ENCODE measurements at regions not wholly inside any gene's neighbourhood (a gene's known extent, or its start where the extent isn't known, plus 50 kb on each side); places are given as distances from the start of the nearest gene placed in this dataset.

- Mint-ChIP-seq H3K4me1 (ENCODE audit: low read depth, unreplicated experiment) (no peaks in the 10 kb centered on the region), H3K27me3 (ENCODE audit: insufficient read depth, unreplicated experiment) (peaks cover 10% of the 10 kb centered on the region), H3K9me3 (ENCODE audit: unreplicated experiment) (peaks cover 9% of the 10 kb centered on the region), H3K4me3 (ENCODE audit: unreplicated experiment) (no peak overlapping the region), H3K27ac (ENCODE audit: unreplicated experiment) (no peak overlapping the region), H3K36me3 (ENCODE audit: insufficient read depth, unreplicated experiment) (no peaks in the 10 kb centered on the region)
- Histone ChIP-seq H3K4me3 (ENCODE audit: low read depth, low read length) (no peak overlapping the region), H3K4me1 (no peaks in the 10 kb centered on the region), H3K9me3 (no peaks in the 10 kb centered on the region), H3K27me3 (replicated peaks; ENCODE audit: control insufficient read depth, insufficient read depth, low read length) (no peaks in the 10 kb centered on the region), H3K36me3 (ENCODE audit: control insufficient read depth, insufficient read depth, low read length) (no peaks in the 10 kb centered on the region)
- no peak for DNase-seq
- ChIA-PET CTCF (no interaction called here), POLR2A (no interaction called here)
- BruUV-seq (replicated peaks), result no TSS peak
- TF ChIP-seq CTCF (IDR thresholded peaks at IDR 0.05; ENCODE audit: insufficient read depth in 1 of 2, low read depth in 1 of 2, low read length in 1 of 2, severe bottlenecking in 1 of 2, unreplicated experiment in 1 of 2), result no peak
- intact Hi-C loops (cut with micrococcal nuclease; ENCODE audit: unreplicated experiment), result no loop called here
These were observed 105.9 kb downstream of the ID4 start for GRCh38 chr6:19943042-19943441.

GRCh38 chr6:19945843-19946358 lies 108.7 kb downstream of the ID4 start:
- DNase-seq, result no peak
- Mint-ChIP-seq H3K36me3 (ENCODE audit: insufficient read depth, unreplicated experiment) (no peaks in the 10 kb centered on the region), H3K27me3 (ENCODE audit: insufficient read depth, unreplicated experiment) (peaks cover 10% of the 10 kb centered on the region), H3K4me3 (ENCODE audit: unreplicated experiment) (no peak overlapping the region), H3K27ac (ENCODE audit: unreplicated experiment) (no peak overlapping the region), H3K4me1 (ENCODE audit: low read depth, unreplicated experiment) (no peaks in the 10 kb centered on the region), H3K9me3 (ENCODE audit: unreplicated experiment) (peaks cover 9% of the 10 kb centered on the region)
- Histone ChIP-seq H3K36me3 (ENCODE audit: control insufficient read depth, insufficient read depth, low read length) (no peaks in the 10 kb centered on the region), H3K9me3 (no peaks in the 10 kb centered on the region), H3K4me3 (ENCODE audit: low read depth, low read length) (no peak overlapping the region), H3K27me3 (replicated peaks; ENCODE audit: control insufficient read depth, insufficient read depth, low read length) (no peaks in the 10 kb centered on the region), H3K4me1 (no peaks in the 10 kb centered on the region)
- CTCF ChIA-PET, result no interaction called here
- POLR2A ChIA-PET, result no interaction called here
- no TSS peak for BruUV-seq (replicated peaks)
- no peak for TF ChIP-seq CTCF (IDR thresholded peaks at IDR 0.05; ENCODE audit: insufficient read depth in 1 of 2, low read depth in 1 of 2, low read length in 1 of 2, severe bottlenecking in 1 of 2, unreplicated experiment in 1 of 2)
- intact Hi-C loops (cut with micrococcal nuclease; ENCODE audit: unreplicated experiment), result no loop called here

DNA sequence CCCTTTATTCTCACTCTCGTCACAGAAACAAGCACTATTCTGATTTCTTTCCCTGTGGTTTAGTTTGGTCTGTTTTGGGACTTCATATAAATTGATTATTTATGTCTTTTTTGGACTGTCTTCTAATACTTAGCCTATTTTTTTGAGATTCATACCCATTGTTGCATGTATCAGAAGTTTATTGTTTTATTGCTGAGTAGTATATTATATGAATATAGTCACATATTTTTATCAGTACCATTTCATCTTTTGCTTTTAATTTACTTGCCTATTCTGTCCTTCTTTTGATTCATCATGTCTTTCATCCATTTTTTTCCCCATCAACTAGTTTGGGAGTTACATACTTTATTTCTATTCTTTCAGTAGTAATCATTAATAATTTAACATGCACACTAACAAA lies 112.0 kb downstream of the ID4 start:
- H3K4me3 ChIP-seq (ENCODE audit: low read depth, low read length), result no peak overlapping the region
- DNase-seq, result no peak
- Mint-ChIP-seq H3K36me3 (ENCODE audit: insufficient read depth, unreplicated experiment) (no peaks in the 10 kb centered on the region), H3K27me3 (ENCODE audit: insufficient read depth, unreplicated experiment) (peaks cover 14% of the 10 kb centered on the region), H3K4me1 (ENCODE audit: low read depth, unreplicated experiment) (no peaks in the 10 kb centered on the region), H3K9me3 (ENCODE audit: unreplicated experiment) (peaks cover 18% of the 10 kb centered on the region), H3K4me3 (ENCODE audit: unreplicated experiment) (no peak overlapping the region), H3K27ac (ENCODE audit: unreplicated experiment) (no peak overlapping the region)
- intact Hi-C loops (cut with micrococcal nuclease; ENCODE audit: unreplicated experiment), result no loop called here
- no peaks in the 10 kb centered on the region for H3K36me3 ChIP-seq (ENCODE audit: control insufficient read depth, insufficient read depth, low read length)
- no peaks in the 10 kb centered on the region for H3K9me3 ChIP-seq
- POLR2A ChIA-PET, result no interaction called here
- CTCF ChIA-PET, result no interaction called here
- no peak for TF ChIP-seq CTCF (IDR thresholded peaks at IDR 0.05; ENCODE audit: insufficient read depth in 1 of 2, low read depth in 1 of 2, low read length in 1 of 2, severe bottlenecking in 1 of 2, unreplicated experiment in 1 of 2)
- H3K27me3 ChIP-seq (replicated peaks; ENCODE audit: control insufficient read depth, insufficient read depth, low read length), result no peaks in the 10 kb centered on the region
- BruUV-seq (replicated peaks), result no TSS peak
- H3K4me1 ChIP-seq, result no peaks in the 10 kb centered on the region
